HL-60 (cell line): ENCODE measurements at regions not wholly inside any gene's neighbourhood (a gene's known extent, or its start where the extent isn't known, plus 50 kb on each side); places are given as distances from the start of the nearest gene placed in this dataset.

Experiments used
- DNase-seq, 2 experiments: peaks; one replicate each; pipeline ENCODE4 v3.0.0-alpha.2; 2010 to 2020; ENCODE audit warnings: low read depth in 1 of 2, low spot score in 1 of 2
- H3K27ac ChIP-seq: fragments of 250-450 bp; sonication (Bioruptor Pico); replicated peaks from 2 replicates; pipeline ENCODE4 v1.5.1; 2020; ENCODE audit warnings: mild to moderate bottlenecking, moderate library complexity
- H3K27me3 ChIP-seq: fragments of 250-450 bp; sonication (Bioruptor Pico); 2 replicates; pipeline ENCODE4 v1.5.1; 2021; ENCODE audit warnings: mild to moderate bottlenecking, moderate library complexity; ENCODE audit not compliant: insufficient read depth, poor library complexity, severe bottlenecking
- H3K4me3 ChIP-seq: replicated peaks from 2 replicates; pipeline ENCODE4 v1.5.1; 2011; ENCODE audit warnings: mild to moderate bottlenecking, control low read depth, low read length; ENCODE audit not compliant: insufficient read depth
- GABPA ChIP-seq: IDR thresholded peaks from 2 replicates; pipeline ENCODE4 v1.6.1; 2012; ENCODE audit warnings: low read depth
- POLR2AphosphoS5 ChIP-seq: IDR thresholded peaks from 2 replicates; pipeline ENCODE4 v1.6.1; 2012; ENCODE audit warnings: low read depth
- REST ChIP-seq: IDR thresholded peaks from 2 replicates; pipeline ENCODE4 v1.6.1; 2012; ENCODE audit warnings: low read depth; ENCODE audit not compliant: insufficient replicate concordance
- SPI1 ChIP-seq: IDR thresholded peaks from 2 replicates; pipeline ENCODE4 v1.6.1; 2012; ENCODE audit warnings: low read depth, mild to moderate bottlenecking, borderline replicate concordance
- TF ChIP-seq, protein P1 (sequence below): IDR thresholded peaks from one replicate; pipeline ENCODE4 v1.5.1; 2011; ENCODE audit warnings: low read length, control low read depth, inconsistent platforms; ENCODE audit not compliant: insufficient read depth

GRCh38 chr1:222288053-222288452 is 259.9 kb downstream of the HHIPL2 start:
- no peak overlapping the region for H3K4me3 ChIP-seq
- TF ChIP-seq POLR2AphosphoS5 (no peak), SPI1 (no peak), REST (no peak), GABPA (no peak)
- TF ChIP-seq, protein P1, sequence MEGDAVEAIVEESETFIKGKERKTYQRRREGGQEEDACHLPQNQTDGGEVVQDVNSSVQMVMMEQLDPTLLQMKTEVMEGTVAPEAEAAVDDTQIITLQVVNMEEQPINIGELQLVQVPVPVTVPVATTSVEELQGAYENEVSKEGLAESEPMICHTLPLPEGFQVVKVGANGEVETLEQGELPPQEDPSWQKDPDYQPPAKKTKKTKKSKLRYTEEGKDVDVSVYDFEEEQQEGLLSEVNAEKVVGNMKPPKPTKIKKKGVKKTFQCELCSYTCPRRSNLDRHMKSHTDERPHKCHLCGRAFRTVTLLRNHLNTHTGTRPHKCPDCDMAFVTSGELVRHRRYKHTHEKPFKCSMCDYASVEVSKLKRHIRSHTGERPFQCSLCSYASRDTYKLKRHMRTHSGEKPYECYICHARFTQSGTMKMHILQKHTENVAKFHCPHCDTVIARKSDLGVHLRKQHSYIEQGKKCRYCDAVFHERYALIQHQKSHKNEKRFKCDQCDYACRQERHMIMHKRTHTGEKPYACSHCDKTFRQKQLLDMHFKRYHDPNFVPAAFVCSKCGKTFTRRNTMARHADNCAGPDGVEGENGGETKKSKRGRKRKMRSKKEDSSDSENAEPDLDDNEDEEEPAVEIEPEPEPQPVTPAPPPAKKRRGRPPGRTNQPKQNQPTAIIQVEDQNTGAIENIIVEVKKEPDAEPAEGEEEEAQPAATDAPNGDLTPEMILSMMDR = no peak
- no peak for DNase-seq
- H3K27ac ChIP-seq = no peak overlapping the region
- H3K27me3 ChIP-seq = no peaks in the 10 kb centered on the region

DNA sequence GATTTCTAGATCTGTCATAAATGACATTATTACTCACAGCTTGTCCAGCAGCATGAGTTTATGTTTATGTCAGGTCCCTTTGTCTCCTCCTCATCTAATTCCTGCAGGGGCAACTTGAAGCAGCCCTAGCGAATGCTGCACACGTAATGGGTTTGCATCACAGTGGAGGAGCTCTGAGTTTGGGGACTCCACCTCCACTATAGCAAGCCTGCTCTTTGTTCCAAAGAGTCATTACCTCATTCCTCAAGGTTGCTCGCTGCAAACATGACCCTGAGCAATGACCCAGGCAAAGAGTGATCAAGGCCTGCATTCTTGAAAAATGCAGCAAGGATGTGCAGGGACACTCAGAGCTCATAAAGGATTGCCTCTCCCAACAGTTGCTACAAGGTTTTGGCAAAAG is 261.9 kb downstream of the HHIPL2 start:
- TF ChIP-seq POLR2AphosphoS5 (no peak), SPI1 (no peak), GABPA (no peak), REST (no peak)
- TF ChIP-seq, protein P1 = no peak
- DNase-seq = no peak
- Histone ChIP-seq H3K4me3 (no peak overlapping the region), H3K27me3 (no peaks in the 10 kb centered on the region), H3K27ac (no peak overlapping the region)

DNA sequence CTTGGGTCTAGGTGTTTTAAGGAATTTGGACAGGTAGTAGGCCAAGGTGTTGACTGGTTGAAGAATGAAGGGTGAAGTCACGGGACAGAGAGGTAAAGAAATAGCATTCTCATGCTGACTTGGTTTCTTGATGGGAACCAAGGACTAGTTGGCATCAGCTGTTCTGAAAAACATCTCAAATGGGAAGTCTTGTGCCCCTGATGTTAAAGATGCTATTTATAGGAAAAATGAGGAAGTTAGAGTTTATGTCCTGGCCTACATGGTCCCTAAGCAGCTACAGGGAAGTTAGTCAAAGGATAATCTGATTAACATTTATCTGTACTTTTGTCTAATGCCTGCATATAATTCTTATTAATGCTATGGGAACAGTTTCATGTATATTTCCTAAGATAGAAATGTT is 262.4 kb downstream of the HHIPL2 start:
- no peak overlapping the region for H3K4me3 ChIP-seq
- H3K27ac ChIP-seq = no peak overlapping the region
- TF ChIP-seq SPI1 (no peak), GABPA (no peak), POLR2AphosphoS5 (no peak), REST (no peak)
- TF ChIP-seq, protein P1 = no peak
- H3K27me3 ChIP-seq = no peaks in the 10 kb centered on the region
- no peak for DNase-seq
